ENCODE measurements at regions not wholly inside any gene's neighbourhood (a gene's known extent, or its start where the extent isn't known, plus 50 kb on each side); places are given as distances from the start of the nearest gene placed in this dataset.

DNA sequence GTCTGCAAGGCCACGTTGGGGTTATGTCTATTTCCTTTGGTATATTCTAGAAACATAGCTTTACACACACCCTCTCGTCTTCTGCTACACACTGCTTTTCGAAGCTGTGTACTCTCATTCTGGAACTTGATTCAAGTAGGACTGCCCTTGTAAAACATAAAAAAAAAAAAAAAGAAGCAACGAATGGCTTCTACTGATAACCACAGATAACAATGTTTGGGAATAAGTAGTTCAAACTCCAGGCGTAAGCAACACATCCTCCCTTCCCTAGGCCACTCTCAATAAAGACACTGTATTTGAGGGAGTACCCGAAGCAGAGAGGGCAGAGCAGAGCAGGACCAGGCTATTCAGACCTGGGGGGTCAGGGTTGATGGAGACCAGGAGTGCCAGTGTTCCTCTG lies 496.7 kb downstream of the MATN1 start:
- 3% methylated on average over 6 of the region's 6 CpGs for WGBS (ENCODE audit: low lambda C conversion rate)
- intact Hi-C loops (cut with micrococcal nuclease; ENCODE audit: unreplicated experiment), result no loop called here
- no TSS peak for BruUV-seq (replicated peaks)
- no peak overlapping the region for H3K4me3 ChIP-seq (replicated peaks in 1 of 3; ENCODE audit: insufficient read depth in 1 of 3, low read depth in 2 of 3, low read length in 3 of 3)
- no peak for DNase-seq (ENCODE audit: low spot score)
- H3K27ac ChIP-seq (ENCODE audit: extremely low read length, insufficient read depth, low read length), result no peak overlapping the region
- H3K9ac ChIP-seq (ENCODE audit: insufficient read depth, low read depth, low read length), result no peak overlapping the region
- ChIA-PET CTCF (ENCODE audit: low intra/inter-chr PET ratio, low total read pairs) (no interaction called here), POLR2A (no interaction called here)
- H3K9me3 ChIP-seq (ENCODE audit: low read length), result no peaks in the 10 kb centered on the region
- no peak overlapping the region for H2AFZ ChIP-seq (ENCODE audit: low read length)
- no peaks in the 10 kb centered on the region for H3K27me3 ChIP-seq (ENCODE audit: control insufficient read depth in 1 of 2, insufficient read depth in 2 of 2, low read length in 2 of 2)
- no peak for FAIRE-seq
- no peak for ATAC-seq
- no peaks in the 10 kb centered on the region for H3K36me3 ChIP-seq (replicated peaks in 1 of 2; ENCODE audit: control insufficient read depth in 1 of 2, insufficient read depth in 2 of 2, low read length in 2 of 2)
- no peaks in the 10 kb centered on the region for H3K79me2 ChIP-seq (ENCODE audit: insufficient read depth, low read length)
- H4K20me1 ChIP-seq (ENCODE audit: insufficient read depth, low read length), result no peaks in the 10 kb centered on the region
- H3K4me2 ChIP-seq (ENCODE audit: low read depth, low read length), result no peak overlapping the region
- in situ Hi-C loops (cut with HindIII; ENCODE audit: extremely low pct_ligation_motif_present, low pct_unique_long_range_greater_than_20kb), result no loop called here
- peaks cover 15% of the 10 kb centered on the region for H3K4me1 ChIP-seq (ENCODE audit: insufficient read depth, low read length)
- no peak for TF ChIP-seq CEBPG (CRISPR knock-in tag; IDR thresholded peaks at IDR 0.05)
- no peak for TF ChIP-seq ATM (IDR thresholded peaks at IDR 0.05; ENCODE audit: borderline replicate concordance)
- no peak for TF ChIP-seq ISL2 (CRISPR knock-in tag; IDR thresholded peaks at IDR 0.05)
- TF ChIP-seq, protein P1, sequence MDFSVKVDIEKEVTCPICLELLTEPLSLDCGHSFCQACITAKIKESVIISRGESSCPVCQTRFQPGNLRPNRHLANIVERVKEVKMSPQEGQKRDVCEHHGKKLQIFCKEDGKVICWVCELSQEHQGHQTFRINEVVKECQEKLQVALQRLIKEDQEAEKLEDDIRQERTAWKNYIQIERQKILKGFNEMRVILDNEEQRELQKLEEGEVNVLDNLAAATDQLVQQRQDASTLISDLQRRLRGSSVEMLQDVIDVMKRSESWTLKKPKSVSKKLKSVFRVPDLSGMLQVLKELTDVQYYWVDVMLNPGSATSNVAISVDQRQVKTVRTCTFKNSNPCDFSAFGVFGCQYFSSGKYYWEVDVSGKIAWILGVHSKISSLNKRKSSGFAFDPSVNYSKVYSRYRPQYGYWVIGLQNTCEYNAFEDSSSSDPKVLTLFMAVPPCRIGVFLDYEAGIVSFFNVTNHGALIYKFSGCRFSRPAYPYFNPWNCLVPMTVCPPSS (IDR thresholded peaks at IDR 0.05), result no peak
- TF ChIP-seq, protein P2, sequence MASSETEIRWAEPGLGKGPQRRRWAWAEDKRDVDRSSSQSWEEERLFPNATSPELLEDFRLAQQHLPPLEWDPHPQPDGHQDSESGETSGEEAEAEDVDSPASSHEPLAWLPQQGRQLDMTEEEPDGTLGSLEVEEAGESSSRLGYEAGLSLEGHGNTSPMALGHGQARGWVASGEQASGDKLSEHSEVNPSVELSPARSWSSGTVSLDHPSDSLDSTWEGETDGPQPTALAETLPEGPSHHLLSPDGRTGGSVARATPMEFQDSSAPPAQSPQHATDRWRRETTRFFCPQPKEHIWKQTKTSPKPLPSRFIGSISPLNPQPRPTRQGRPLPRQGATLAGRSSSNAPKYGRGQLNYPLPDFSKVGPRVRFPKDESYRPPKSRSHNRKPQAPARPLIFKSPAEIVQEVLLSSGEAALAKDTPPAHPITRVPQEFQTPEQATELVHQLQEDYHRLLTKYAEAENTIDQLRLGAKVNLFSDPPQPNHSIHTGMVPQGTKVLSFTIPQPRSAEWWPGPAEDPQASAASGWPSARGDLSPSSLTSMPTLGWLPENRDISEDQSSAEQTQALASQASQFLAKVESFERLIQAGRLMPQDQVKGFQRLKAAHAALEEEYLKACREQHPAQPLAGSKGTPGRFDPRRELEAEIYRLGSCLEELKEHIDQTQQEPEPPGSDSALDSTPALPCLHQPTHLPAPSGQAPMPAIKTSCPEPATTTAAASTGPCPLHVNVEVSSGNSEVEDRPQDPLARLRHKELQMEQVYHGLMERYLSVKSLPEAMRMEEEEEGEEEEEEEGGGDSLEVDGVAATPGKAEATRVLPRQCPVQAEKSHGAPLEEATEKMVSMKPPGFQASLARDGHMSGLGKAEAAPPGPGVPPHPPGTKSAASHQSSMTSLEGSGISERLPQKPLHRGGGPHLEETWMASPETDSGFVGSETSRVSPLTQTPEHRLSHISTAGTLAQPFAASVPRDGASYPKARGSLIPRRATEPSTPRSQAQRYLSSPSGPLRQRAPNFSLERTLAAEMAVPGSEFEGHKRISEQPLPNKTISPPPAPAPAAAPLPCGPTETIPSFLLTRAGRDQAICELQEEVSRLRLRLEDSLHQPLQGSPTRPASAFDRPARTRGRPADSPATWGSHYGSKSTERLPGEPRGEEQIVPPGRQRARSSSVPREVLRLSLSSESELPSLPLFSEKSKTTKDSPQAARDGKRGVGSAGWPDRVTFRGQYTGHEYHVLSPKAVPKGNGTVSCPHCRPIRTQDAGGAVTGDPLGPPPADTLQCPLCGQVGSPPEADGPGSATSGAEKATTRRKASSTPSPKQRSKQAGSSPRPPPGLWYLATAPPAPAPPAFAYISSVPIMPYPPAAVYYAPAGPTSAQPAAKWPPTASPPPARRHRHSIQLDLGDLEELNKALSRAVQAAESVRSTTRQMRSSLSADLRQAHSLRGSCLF (CRISPR knock-in tag; IDR thresholded peaks at IDR 0.05; ENCODE audit: borderline replicate concordance), result no peak
- TF ChIP-seq, protein P3, sequence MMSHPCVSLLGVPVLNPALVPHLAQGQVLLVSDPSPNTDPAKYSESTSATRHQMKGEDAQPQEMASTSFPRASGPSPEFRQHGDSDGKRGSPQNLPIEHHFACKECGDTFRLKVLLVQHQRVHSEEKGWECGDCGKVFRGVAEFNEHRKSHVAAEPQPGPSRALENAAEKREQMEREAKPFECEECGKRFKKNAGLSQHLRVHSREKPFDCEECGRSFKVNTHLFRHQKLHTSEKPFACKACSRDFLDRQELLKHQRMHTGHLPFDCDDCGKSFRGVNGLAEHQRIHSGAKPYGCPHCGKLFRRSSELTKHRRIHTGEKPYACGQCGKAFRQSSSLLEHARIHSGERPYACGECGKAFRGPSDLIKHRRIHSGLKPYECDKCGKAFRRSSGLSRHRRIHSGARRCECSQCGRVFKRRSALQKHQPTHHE (CRISPR knock-in tag; IDR thresholded peaks at IDR 0.05; ENCODE audit: borderline replicate concordance), result no peak
- no peak for TF ChIP-seq U2AF1 (optimal IDR thresholded peaks at IDR 0.05; ENCODE audit: low read depth, low read length)
- no peak for TF ChIP-seq MEF2D (CRISPR knock-in tag; IDR thresholded peaks at IDR 0.05)
- no peak for TF ChIP-seq ESRRA (CRISPR knock-in tag; IDR thresholded peaks at IDR 0.05; ENCODE audit: low read depth)
- no peak for TF ChIP-seq GTF2F1 (IDR thresholded peaks at IDR 0.05; ENCODE audit: low read length)
- TF ChIP-seq PAF1 (CRISPR knock-in tag; IDR thresholded peaks at IDR 0.05), result no peak
- TF ChIP-seq GLI4 (CRISPR knock-in tag; IDR thresholded peaks at IDR 0.05; ENCODE audit: borderline replicate concordance), result no peak
- no peak for TF ChIP-seq CSRNP1 (CRISPR knock-in tag; IDR thresholded peaks at IDR 0.05)
- TF ChIP-seq FOSL2 (CRISPR knock-in tag; IDR thresholded peaks at IDR 0.05), result no peak
- no peak for TF ChIP-seq ZSCAN25 (CRISPR knock-in tag; IDR thresholded peaks at IDR 0.05)
- no peak for TF ChIP-seq SP2 (CRISPR knock-in tag; IDR thresholded peaks at IDR 0.05)
- TF ChIP-seq ZNF652 (CRISPR knock-in tag; IDR thresholded peaks at IDR 0.05; ENCODE audit: borderline replicate concordance, low read depth), result no peak
